HEK293 (cell line): ENCODE measurements at regions not wholly inside any gene's neighbourhood (a gene's known extent, or its start where the extent isn't known, plus 50 kb on each side); places are given as distances from the start of the nearest gene placed in this dataset.

ENCODE experiments used
- CTCF ChIA-PET: fragments of 350-600 bp; formaldehyde crosslinking; extraction: SDS; loops from one replicate; lab custom pipeline; 2021; ENCODE audit warnings: antibody characterized with exemption; lab: Yijun Ruan, JAX
- POLR2A ChIA-PET: fragments of 300-600 bp; formaldehyde crosslinking; extraction: SDS; loops from one replicate; lab custom pipeline; 2020; ENCODE audit warnings: antibody characterized with exemption, inconsistent platforms; lab: Yijun Ruan, JAX
- H3K27ac ChIP-seq: fragments of 200-500 bp; sonication (Bioruptor generic); 2 replicates; pipeline ENCODE4 v1.5.1; 2014; ENCODE audit warnings: low read depth, low read length, control low read depth, inconsistent platforms; ENCODE audit errors: extremely low read depth
- H3K36me3 ChIP-seq, 2 experiments: fragments of 200-500 bp in 1 of 2; sonication (Bioruptor generic) in 1 of 2; 1 replicate in 1 of 2; 2 replicates in 1 of 2; pipeline ENCODE4 v1.5.1; 2014 to 2017; ENCODE audit warnings: inconsistent platforms in 2 of 2, low read length in 2 of 2; ENCODE audit not compliant: control insufficient read depth in 2 of 2, insufficient read depth in 1 of 2
- H3K4me1 ChIP-seq: fragments of 200-500 bp; sonication (Bioruptor generic); 2 replicates; pipeline ENCODE4 v1.5.1; 2014; ENCODE audit warnings: mild to moderate bottlenecking, low read length, inconsistent platforms; ENCODE audit not compliant: control insufficient read depth, insufficient read depth
- H3K4me3 ChIP-seq: 2 replicates; pipeline ENCODE4 v1.5.1; 2011; ENCODE audit warnings: low read depth, mild to moderate bottlenecking, control low read depth, low read length, moderate library complexity
- H3K9me3 ChIP-seq: fragments of 200-500 bp; sonication (Bioruptor generic); 2 replicates; pipeline ENCODE4 v1.5.1; 2014; ENCODE audit warnings: low read depth, low read length, inconsistent platforms; ENCODE audit not compliant: control insufficient read depth, insufficient read depth
- ATF2 ChIP-seq: fragments of 450-650 bp; formaldehyde crosslinking; IDR thresholded peaks from 2 replicates; pipeline ENCODE4 v1.5.1; 2016; ENCODE audit warnings: missing biosample characterization, missing genetic modification characterization, low read depth
- BCL11A ChIP-seq: fragments of 450-650 bp; formaldehyde crosslinking; IDR thresholded peaks from 2 replicates; pipeline ENCODE4 v1.5.1; 2016; ENCODE audit warnings: low read depth, missing biosample characterization, missing genetic modification characterization
- BCL6B ChIP-seq: fragments of 450-650 bp; formaldehyde crosslinking; IDR thresholded peaks from 2 replicates; pipeline ENCODE4 v1.5.1; 2017; ENCODE audit warnings: missing biosample characterization, missing genetic modification characterization
- GLIS1 ChIP-seq: fragments of 450-650 bp; formaldehyde crosslinking; IDR thresholded peaks from 2 replicates; pipeline ENCODE4 v1.5.1; 2016; ENCODE audit warnings: missing biosample characterization, missing genetic modification characterization
- OSR2 ChIP-seq: fragments of 450-650 bp; formaldehyde crosslinking; IDR thresholded peaks from 2 replicates; pipeline ENCODE4 v1.5.1; 2016; ENCODE audit warnings: missing biosample characterization, missing genetic modification characterization
- PBX3 ChIP-seq: sonication (generic); formaldehyde crosslinking; IDR thresholded peaks from 2 replicates; pipeline ENCODE4 v1.8.1; 2022; ENCODE audit warnings: mild to moderate bottlenecking, moderate library complexity, missing genetic modification reagents
- SP7 ChIP-seq: fragments of 450-650 bp; formaldehyde crosslinking; IDR thresholded peaks from 2 replicates; pipeline ENCODE4 v1.5.1; 2016; ENCODE audit warnings: missing biosample characterization, missing genetic modification characterization
- YY2 ChIP-seq: fragments of 450-650 bp; formaldehyde crosslinking; IDR thresholded peaks from 2 replicates; pipeline ENCODE4 v1.5.1; 2016; ENCODE audit warnings: missing biosample characterization, missing genetic modification characterization
- ZBTB10 ChIP-seq: fragments of 450-650 bp; formaldehyde crosslinking; IDR thresholded peaks from 2 replicates; pipeline ENCODE4 v1.5.1; 2016; ENCODE audit warnings: missing biosample characterization, missing genetic modification characterization
- ZNF133 ChIP-seq: fragments of 450-650 bp; formaldehyde crosslinking; IDR thresholded peaks from 2 replicates; pipeline ENCODE4 v1.5.1; 2016; ENCODE audit warnings: missing biosample characterization, missing genetic modification characterization
- ZNF140 ChIP-seq: fragments of 450-650 bp; formaldehyde crosslinking; IDR thresholded peaks from 2 replicates; pipeline ENCODE4 v1.5.1; 2016; ENCODE audit warnings: missing biosample characterization, missing genetic modification characterization
- ZNF175 ChIP-seq: fragments of 450-650 bp; formaldehyde crosslinking; IDR thresholded peaks from 2 replicates; pipeline ENCODE4 v1.5.1; 2016; ENCODE audit warnings: missing biosample characterization, missing genetic modification characterization
- ZNF280C ChIP-seq: fragments of 450-650 bp; formaldehyde crosslinking; IDR thresholded peaks from 2 replicates; pipeline ENCODE4 v1.5.1; 2016; ENCODE audit warnings: missing biosample characterization, missing genetic modification characterization
- ZNF514 ChIP-seq: fragments of 450-650 bp; formaldehyde crosslinking; IDR thresholded peaks from 2 replicates; pipeline ENCODE4 v1.5.1; 2016; ENCODE audit warnings: missing biosample characterization, missing genetic modification characterization
- ZNF548 ChIP-seq: fragments of 450-650 bp; formaldehyde crosslinking; IDR thresholded peaks from 2 replicates; pipeline ENCODE4 v1.5.1; 2016; ENCODE audit warnings: missing biosample characterization, missing genetic modification characterization
- ZNF624 ChIP-seq: fragments of 450-650 bp; formaldehyde crosslinking; IDR thresholded peaks from 2 replicates; pipeline ENCODE4 v1.5.1; 2017; ENCODE audit warnings: missing biosample characterization, missing genetic modification characterization
- ZNF629 ChIP-seq: fragments of 450-650 bp; formaldehyde crosslinking; IDR thresholded peaks from 2 replicates; pipeline ENCODE4 v1.5.1; 2017; ENCODE audit warnings: missing biosample characterization, missing genetic modification characterization
- ZNF830 ChIP-seq: fragments of 450-650 bp; IDR thresholded peaks from 2 replicates; pipeline ENCODE4 v1.5.0; 2018; ENCODE audit warnings: missing biosample characterization, missing genetic modification characterization, low read depth, mild to moderate bottlenecking, moderate library complexity
- ZNF843 ChIP-seq: fragments of 450-650 bp; formaldehyde crosslinking; IDR thresholded peaks from 2 replicates; pipeline ENCODE4 v1.5.1; 2016; ENCODE audit warnings: missing biosample characterization, missing genetic modification characterization
- ZSCAN18 ChIP-seq: fragments of 450-650 bp; formaldehyde crosslinking; IDR thresholded peaks from 2 replicates; pipeline ENCODE4 v1.5.1; 2016; ENCODE audit warnings: missing biosample characterization, missing genetic modification characterization

GRCh38 chr15:91356083-91356482 is 256.0 kb downstream of the SV2B start:
- H3K36me3 ChIP-seq, result no peaks in the 10 kb centered on the region
- H3K4me3 ChIP-seq, result no peak overlapping the region
- no peak overlapping the region for H3K27ac ChIP-seq
- ChIA-PET POLR2A (no interaction called here), CTCF (no interaction called here)
- no peaks in the 10 kb centered on the region for H3K4me1 ChIP-seq
- H3K9me3 ChIP-seq, result no peaks in the 10 kb centered on the region; the same call in 1 of the 2 replicates
- TF ChIP-seq ATF2, result no peak
- TF ChIP-seq ZSCAN18 (tag by site-specific recombination), result no peak
- no peak for TF ChIP-seq YY2 (tag by site-specific recombination)
- no peak for TF ChIP-seq BCL11A (tag by site-specific recombination)
- TF ChIP-seq BCL6B (tag by site-specific recombination), result no peak
- no peak for TF ChIP-seq ZNF140
- TF ChIP-seq ZNF280C (tag by site-specific recombination), result no peak
- no peak for TF ChIP-seq ZNF514 (tag by site-specific recombination)
- no peak for TF ChIP-seq ZNF624 (tag by site-specific recombination)
- TF ChIP-seq ZBTB10 (tag by site-specific recombination), result no peak
- no peak for TF ChIP-seq PBX3 (CRISPR knock-in tag)
- no peak for TF ChIP-seq OSR2 (tag by site-specific recombination)
- TF ChIP-seq SP7 (tag by site-specific recombination), result no peak
- TF ChIP-seq ZNF843, result no peak
- no peak for TF ChIP-seq ZNF830 (tag by site-specific recombination)

- ChIA-PET POLR2A (no interaction called here), CTCF (no interaction called here)
- TF ChIP-seq ZNF629 (tag by site-specific recombination) (no peak), GLIS1 (tag by site-specific recombination) (no peak), ZNF175 (tag by site-specific recombination) (no peak), BCL11A (tag by site-specific recombination) (no peak), ZNF133 (tag by site-specific recombination) (no peak), ZNF548 (no peak)
- H3K9me3 ChIP-seq, result no peaks in the 10 kb centered on the region; the same call in 1 of the 2 replicates
- H3K36me3 ChIP-seq, result no peaks in the 10 kb centered on the region
- H3K4me3 ChIP-seq, result no peak overlapping the region
- no peaks in the 10 kb centered on the region for H3K4me1 ChIP-seq
- H3K27ac ChIP-seq, result no peak overlapping the region
These were observed 257.0 kb downstream of the SV2B start for GRCh38 chr15:91357011-91357410.
